Endodermal cell (in vitro differentiated cells): ENCODE measurements at regions not wholly inside any gene's neighbourhood (a gene's known extent, or its start where the extent isn't known, plus 50 kb on each side); places are given as distances from the start of the nearest gene placed in this dataset.

Experiments used
- DNase-seq: peaks from one replicate; pipeline ENCODE4 v3.0.0-alpha.2; 2017
- H3K27ac ChIP-seq: 2 replicates; pipeline ENCODE4 v1.5.1; 2013; ENCODE audit warnings: mild to moderate bottlenecking, low read depth, low read length, moderate library complexity
- H3K27me3 ChIP-seq: 2 replicates; pipeline ENCODE4 v1.6.1; 2013; ENCODE audit warnings: mild to moderate bottlenecking, low read length, moderate library complexity; ENCODE audit not compliant: insufficient read depth, control insufficient read depth, poor library complexity, severe bottlenecking
- H3K36me3 ChIP-seq: 2 replicates; pipeline ENCODE4 v1.7.0; 2013; ENCODE audit warnings: mild to moderate bottlenecking, low read length, moderate library complexity; ENCODE audit not compliant: control insufficient read depth, insufficient read depth
- H3K4me1 ChIP-seq: one replicate; pipeline ENCODE4 v1.7.0; 2013; ENCODE audit warnings: low read length; ENCODE audit not compliant: control insufficient read depth, insufficient read depth
- H3K4me3 ChIP-seq: 2 replicates; pipeline ENCODE4 v1.5.1; 2013; ENCODE audit warnings: mild to moderate bottlenecking, low read length, moderate library complexity
- H3K9ac ChIP-seq: 2 replicates; pipeline ENCODE4 v1.6.1; 2013; ENCODE audit warnings: mild to moderate bottlenecking, low read length, moderate library complexity; ENCODE audit not compliant: poor library complexity, severe bottlenecking; ENCODE audit errors: extremely low read depth
- H3K9me3 ChIP-seq: 2 replicates; pipeline ENCODE4 v1.6.1; 2013; ENCODE audit warnings: mild to moderate bottlenecking, low read length, moderate library complexity; ENCODE audit not compliant: control insufficient read depth
- H3K27ac Mint-ChIP-seq: 2 replicates; pipeline ENCODE4 v1.8.0; 2020; ENCODE audit warnings: mixed read lengths
- H3K27me3 Mint-ChIP-seq: 2 replicates; pipeline ENCODE4 v1.8.0; 2021; ENCODE audit warnings: mild to moderate bottlenecking, mixed read lengths; ENCODE audit not compliant: insufficient read depth
- H3K36me3 Mint-ChIP-seq: 2 replicates; pipeline ENCODE4 v1.8.0; 2020; ENCODE audit warnings: low read depth, mixed read lengths
- H3K4me1 Mint-ChIP-seq: 2 replicates; pipeline ENCODE4 v1.8.0; 2020; ENCODE audit warnings: mixed read lengths
- H3K4me3 Mint-ChIP-seq: 2 replicates; pipeline ENCODE4 v1.8.0; 2020; ENCODE audit warnings: mild to moderate bottlenecking, moderate library complexity, mixed read lengths
- H3K9me3 Mint-ChIP-seq: 2 replicates; pipeline ENCODE4 v1.8.0; 2020; ENCODE audit warnings: mild to moderate bottlenecking, mixed read lengths
- CTCF ChIP-seq: fragments of 200-600 bp; sonication (generic); conservative IDR thresholded peaks from 2 replicates; pipeline ENCODE4 v1.5.0; 2021; ENCODE audit warnings: antibody characterized with exemption, mild to moderate bottlenecking
- WGBS, 2 experiments: methylation state at CpG; one replicate each; pipeline versions ENCODE4 v1.1.5 to v1.1.7; 2013; ENCODE audit warnings: missing lambda C conversion rate in 2 of 2, mixed read lengths in 1 of 2; ENCODE audit not compliant: insufficient coverage in 1 of 2, insufficient read length in 1 of 2; 5-methylcytosine and 5-hydroxymethylcytosine counted together

- Mint-ChIP-seq H3K4me1 (peaks cover 43% of the 10 kb centered on the region), H3K9me3 (peaks cover 7% of the 10 kb centered on the region), H3K4me3 (no peak overlapping the region), H3K27me3 (no peaks in the 10 kb centered on the region), H3K27ac (peak overlapping the region; percentile 10), H3K36me3 (no peaks in the 10 kb centered on the region)
- 61 to 77% methylated on average over 13 to 22 of the region's 22 CpGs for WGBS, 2 experiments
- H3K4me3 ChIP-seq, result no peak overlapping the region
- H3K27me3 ChIP-seq, result peaks cover 12% of the 10 kb centered on the region
- peak; percentile 79 for DNase-seq
- H3K27ac ChIP-seq, result peak overlapping the region; percentile 12
- TF ChIP-seq CTCF, result no peak
- no peak overlapping the region for H3K9ac ChIP-seq
- H3K36me3 ChIP-seq, result no peaks in the 10 kb centered on the region
- peaks cover 18% of the 10 kb centered on the region for H3K4me1 ChIP-seq
- H3K9me3 ChIP-seq, result no peaks in the 10 kb centered on the region
Observed at GRCh38 chr1:234772345-234773147, 162.6 kb upstream of the IRF2BP2 start.

- 59 to 63% methylated on average over 1 to 10 of the region's 10 CpGs for WGBS, 2 experiments
- Histone ChIP-seq H3K27ac (peak overlapping the region; percentile 12), H3K9ac (no peak overlapping the region), H3K4me3 (no peak overlapping the region), H3K4me1 (peaks cover 18% of the 10 kb centered on the region), H3K36me3 (no peaks in the 10 kb centered on the region), H3K9me3 (no peaks in the 10 kb centered on the region), H3K27me3 (peaks cover 5% of the 10 kb centered on the region)
- peak; percentile 49 for DNase-seq
- Mint-ChIP-seq H3K4me3 (no peak overlapping the region), H3K4me1 (peaks cover 43% of the 10 kb centered on the region), H3K9me3 (peaks cover 7% of the 10 kb centered on the region), H3K27ac (peak overlapping the region; percentile 10), H3K36me3 (no peaks in the 10 kb centered on the region), H3K27me3 (no peaks in the 10 kb centered on the region)
- no peak for TF ChIP-seq CTCF
Observed at GRCh38 chr1:234771642-234772344, 161.8 kb upstream of the IRF2BP2 start.

- Mint-ChIP-seq H3K9me3 (peaks cover 7% of the 10 kb centered on the region), H3K4me3 (no peak overlapping the region), H3K36me3 (no peaks in the 10 kb centered on the region), H3K27me3 (no peaks in the 10 kb centered on the region), H3K27ac (no peak overlapping the region), H3K4me1 (peaks cover 43% of the 10 kb centered on the region)
- Histone ChIP-seq H3K36me3 (no peaks in the 10 kb centered on the region), H3K27ac (no peak overlapping the region), H3K27me3 (no peaks in the 10 kb centered on the region), H3K9ac (no peak overlapping the region), H3K4me3 (no peak overlapping the region), H3K4me1 (peaks cover 18% of the 10 kb centered on the region), H3K9me3 (no peaks in the 10 kb centered on the region)
- 95 to 98% methylated on average over 7 to 9 of the region's 9 CpGs for whole genome bisulfite sequencing, 2 experiments
- no peak for TF ChIP-seq CTCF
- peak; percentile 34 for DNase-seq
Observed at GRCh38 chr1:234770924-234771540, 161.1 kb upstream of the IRF2BP2 start.
